GM13977 (cell line): ENCODE measurements at regions not wholly inside any gene's neighbourhood (a gene's known extent, or its start where the extent isn't known, plus 50 kb on each side); places are given as distances from the start of the nearest gene placed in this dataset.

Source experiments
- DNase-seq: peaks from one replicate; pipeline ENCODE4 v3.0.0; 2012; ENCODE audit warnings: low spot score
- CTCF ChIP-seq: IDR thresholded peaks from 2 replicates; pipeline ENCODE4 v1.5.1; 2012; ENCODE audit warnings: mild to moderate bottlenecking, control low read depth; ENCODE audit not compliant: insufficient read depth; ENCODE audit errors: extremely low read depth, missing control alignments
- in situ Hi-C: fragments of 300-500 bp; cut with MboI; formaldehyde crosslinking; loops from one replicate; pipeline ENCODE4 v1.12.0; 2022; ENCODE audit warnings: low sequenced_read_pairs, low pct_unique_long_range_greater_than_20kb, mixed read lengths, inconsistent platforms; ENCODE audit not compliant: unreplicated experiment

- in situ Hi-C loops, result no loop called here
- DNase-seq, result no peak
- no peak for TF ChIP-seq CTCF
These were observed 337.9 kb downstream of the SATB2 start for GRCh38 chr2:199119796-199120195.

GRCh38 chr2:199118673-199119112, 339.0 kb downstream of the SATB2 start:
- DNase-seq, result no peak
- TF ChIP-seq CTCF, result no peak
- in situ Hi-C loops, result no loop called here

GRCh38 chr2:199115169-199115568, 342.6 kb downstream of the SATB2 start:
- no peak for DNase-seq
- in situ Hi-C loops, result no loop called here
- TF ChIP-seq CTCF, result no peak

GRCh38 chr2:199113111-199113510, 344.6 kb downstream of the SATB2 start:
- no peak for TF ChIP-seq CTCF
- in situ Hi-C loops, result no loop called here
- DNase-seq, result no peak

GRCh38 chr2:199111458-199111857, 346.3 kb downstream of the SATB2 start:
- DNase-seq, result no peak
- in situ Hi-C loops, result no loop called here
- no peak for TF ChIP-seq CTCF

GRCh38 chr2:199108056-199108455, 349.7 kb downstream of the SATB2 start:
- no peak for DNase-seq
- TF ChIP-seq CTCF, result no peak
- in situ Hi-C loops, result no loop called here

- in situ Hi-C loops, result no loop called here
- no peak for DNase-seq
- no peak for TF ChIP-seq CTCF
These were observed 351.9 kb downstream of the SATB2 start for GRCh38 chr2:199105826-199106225.
